HG03520 (cell line): ENCODE measurements at regions not wholly inside any gene's neighbourhood (a gene's known extent, or its start where the extent isn't known, plus 50 kb on each side); places are given as distances from the start of the nearest gene placed in this dataset.
"Not testable (repeated sequence)": the region's sequence is repeated elsewhere in the genome, so short reads cannot be mapped to it uniquely, and the experiment has no call there.

Experiments used
- ATAC-seq: cut with Tn5 transposase; IDR thresholded peaks from one replicate; pipeline ENCODE4 v1.9.1; 2021; ENCODE audit warnings: mild to moderate bottlenecking, moderate library complexity; ENCODE audit not compliant: unreplicated experiment

DNA sequence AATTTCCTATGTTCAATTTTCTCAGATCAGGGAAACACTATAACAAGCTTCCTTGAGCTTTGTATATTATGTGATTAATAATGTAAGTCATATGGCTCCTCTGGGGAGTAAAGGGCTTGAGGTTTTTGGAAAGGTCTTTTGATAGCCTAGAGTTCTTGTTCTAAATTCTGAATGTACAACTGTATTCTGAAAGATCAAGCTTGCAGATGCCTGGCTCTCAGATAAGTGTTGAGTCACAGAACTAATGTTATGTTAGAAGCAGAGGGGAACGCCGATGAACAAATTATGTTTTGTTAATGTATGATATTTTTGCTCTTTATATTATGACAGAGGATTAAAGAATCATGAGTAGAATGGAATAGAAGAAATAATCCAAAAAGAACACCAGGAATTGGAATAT is 170.1 kb downstream of the RPRM start:
- no peak for ATAC-seq

DNA sequence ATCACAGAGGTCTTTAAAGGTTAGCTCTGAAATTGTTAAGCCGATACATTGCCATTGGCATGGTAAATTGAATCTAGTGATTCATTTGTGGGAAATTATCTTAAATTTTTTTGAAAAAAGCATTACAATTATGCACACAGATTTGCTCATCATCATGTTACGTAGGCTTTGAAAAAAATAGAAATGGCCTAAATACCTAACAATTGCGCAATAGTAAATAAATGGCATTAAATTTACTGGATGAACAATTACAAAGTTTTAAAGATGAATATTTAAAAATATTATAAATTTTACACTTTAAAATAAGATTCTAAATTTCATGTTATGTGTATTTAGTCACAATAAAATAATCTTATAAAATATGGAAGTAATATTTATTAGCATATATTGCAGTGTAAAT is 171.3 kb downstream of the RPRM start:
- no peak for ATAC-seq

DNA sequence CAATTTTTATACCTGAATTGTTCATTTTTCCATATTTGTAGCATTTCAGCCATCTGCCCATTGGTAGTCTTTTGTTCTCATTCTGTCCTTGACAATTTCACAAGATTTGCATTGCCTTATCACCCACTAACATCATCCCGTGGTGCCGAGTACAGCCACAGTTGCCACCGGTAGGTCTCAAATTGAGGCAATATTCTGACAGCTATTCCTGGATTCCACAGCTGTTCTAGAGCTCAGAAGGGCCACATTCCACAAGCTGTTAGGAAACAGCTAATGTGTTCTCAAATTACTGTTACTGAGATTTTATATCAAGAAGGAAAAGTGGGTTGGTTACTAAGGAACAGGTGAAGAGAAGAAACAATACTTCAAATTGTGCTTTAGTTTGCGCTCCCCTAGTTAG is 178.8 kb downstream of the RPRM start:
- no peak for ATAC-seq

DNA sequence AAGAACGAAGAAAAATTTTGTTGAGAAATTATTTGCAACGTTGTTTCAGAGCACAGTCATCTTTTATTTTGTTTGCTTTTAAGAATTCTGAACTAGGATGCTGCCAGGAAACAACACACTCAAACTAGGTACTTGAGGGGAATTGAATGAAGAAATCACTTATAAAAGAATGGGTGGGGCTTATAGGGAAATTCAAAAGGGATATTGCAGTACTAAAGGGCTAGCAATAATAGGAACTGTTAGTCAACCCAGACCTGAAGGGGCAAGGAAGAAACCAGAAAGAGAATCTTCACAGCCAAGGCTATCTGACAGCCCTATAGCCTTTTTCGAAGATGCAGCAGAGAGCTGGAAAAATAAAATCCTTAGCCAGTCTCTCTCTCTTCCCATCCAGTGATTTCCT is 179.3 kb downstream of the RPRM start:
- no peak for ATAC-seq

DNA sequence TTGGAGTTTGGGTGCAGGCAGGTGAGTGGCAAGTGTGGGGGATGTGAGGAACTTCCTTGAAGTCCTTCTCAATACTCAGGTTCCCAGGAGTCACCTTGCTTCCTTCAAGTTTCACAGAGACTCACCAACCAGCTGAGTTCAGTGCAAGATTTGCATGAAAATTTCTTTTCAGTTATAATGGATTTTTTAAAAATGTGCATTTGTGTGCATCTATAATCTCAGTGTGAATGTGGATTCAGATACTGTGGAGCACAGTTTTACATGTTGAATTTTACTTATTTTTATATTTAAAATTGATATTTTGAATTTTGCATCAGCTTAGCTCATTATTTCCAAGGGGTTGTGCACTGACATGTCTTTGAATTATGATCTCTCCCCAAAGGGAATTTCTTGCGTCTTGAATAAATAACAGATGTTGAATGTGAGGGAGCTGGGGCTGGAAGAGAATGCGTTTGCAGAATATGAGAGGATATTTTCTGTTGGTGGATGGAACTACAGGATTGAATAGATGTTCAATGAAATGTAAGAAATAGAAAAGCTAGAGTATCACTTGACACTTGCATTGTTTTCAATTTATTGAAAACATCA is 184.3 kb downstream of the RPRM start:
- ATAC-seq: no peak

DNA sequence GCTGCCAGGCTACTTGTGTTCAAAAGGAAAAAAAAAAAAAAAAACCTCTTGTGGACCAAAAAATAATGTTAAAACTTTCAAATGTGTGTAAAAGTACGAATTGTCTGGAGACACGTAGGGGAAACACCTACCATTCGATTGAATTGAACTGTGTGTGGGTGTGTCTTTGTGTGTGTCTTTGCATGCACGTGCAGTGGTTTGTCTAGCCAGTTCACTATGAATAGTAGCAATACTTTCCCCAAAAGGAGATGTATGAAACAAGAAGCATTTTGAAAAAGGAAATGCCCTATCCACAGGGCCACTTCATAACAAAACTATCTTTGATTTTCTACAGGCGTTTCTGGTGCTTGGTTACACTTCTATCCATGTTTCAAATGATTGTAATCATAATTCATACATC is 186.8 kb downstream of the RPRM start:
- ATAC-seq: no peak

DNA sequence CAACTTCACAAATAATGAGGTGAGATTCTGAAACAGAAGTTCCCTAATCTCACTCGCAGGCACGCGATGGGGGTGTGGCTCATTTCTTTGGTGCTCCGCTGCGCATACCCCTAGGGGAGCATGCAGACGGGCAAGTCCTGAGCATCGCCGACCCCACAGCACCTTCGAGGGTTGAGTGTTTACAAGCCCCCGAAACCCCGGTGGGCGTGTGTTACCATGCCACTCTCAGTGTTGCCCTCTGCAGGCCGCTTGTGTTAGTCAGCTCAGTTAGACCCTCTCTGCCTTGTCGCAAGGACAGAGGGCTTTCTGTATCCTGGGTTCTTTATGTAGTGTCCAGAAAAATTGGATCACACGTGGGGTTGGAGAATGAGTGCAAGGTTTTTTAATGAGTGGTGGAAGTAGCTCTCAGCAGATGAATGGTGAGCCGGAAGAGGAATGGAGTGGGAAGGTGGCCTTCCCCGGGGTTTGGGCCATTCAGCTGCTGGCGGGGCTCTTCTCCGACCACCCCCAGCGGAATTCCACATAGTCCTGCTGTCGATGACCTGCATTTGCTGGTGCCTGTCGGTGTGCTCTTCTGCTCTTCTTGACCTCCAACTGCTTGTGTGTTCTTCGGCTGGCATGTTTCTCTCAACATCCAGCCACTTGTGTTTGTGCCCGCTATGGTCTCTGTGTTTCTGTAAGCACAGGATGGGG is 191.3 kb downstream of the RPRM start:
- peak; percentile 50 for ATAC-seq

DNA sequence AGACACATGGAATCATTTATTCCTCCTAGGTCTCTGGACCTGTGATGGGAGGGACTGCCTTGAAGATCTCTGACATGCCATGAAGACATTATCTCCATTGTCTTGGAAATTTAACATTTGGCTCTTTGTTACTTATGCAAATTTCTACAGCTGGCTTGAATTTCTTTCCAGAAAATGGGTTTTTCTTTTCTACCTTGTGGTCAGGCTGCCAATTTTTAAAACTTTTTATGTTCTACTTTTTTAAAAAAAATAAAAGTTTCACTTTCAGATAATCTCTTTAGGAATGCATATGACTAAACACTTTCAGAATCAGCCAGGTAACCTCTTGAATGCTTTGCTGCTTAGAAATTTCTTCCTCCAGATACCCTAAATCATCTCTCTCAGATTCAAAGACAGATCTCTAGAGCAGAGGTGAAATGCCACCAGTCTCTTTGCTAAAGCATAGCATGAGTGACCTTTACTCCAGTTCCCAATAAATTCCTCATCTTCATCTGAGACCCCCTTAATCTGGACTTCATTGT is 209.6 kb downstream of the RPRM start:
- ATAC-seq: peak; percentile 43

DNA sequence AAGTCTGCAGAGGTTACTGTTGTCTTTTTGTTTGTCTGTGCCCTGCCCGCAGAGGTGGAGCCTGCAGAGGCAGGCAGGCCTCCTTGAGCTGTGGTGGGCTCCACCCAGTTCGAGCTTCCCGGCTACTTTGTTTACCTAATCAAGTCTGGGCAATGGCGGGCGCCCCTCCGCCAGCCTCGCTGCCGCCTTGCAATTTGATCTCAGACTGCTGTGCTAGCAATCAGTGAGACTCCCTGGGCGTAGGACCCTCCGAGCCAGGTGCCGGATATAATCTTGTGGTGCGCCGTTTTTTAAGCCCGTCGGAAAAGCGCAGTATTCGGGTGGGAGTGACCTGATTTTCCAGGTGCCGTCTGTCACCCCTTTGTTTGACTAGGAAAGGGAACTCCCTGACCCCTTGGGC is 221.7 kb downstream of the RPRM start:
- ATAC-seq: not testable (repeated sequence)

DNA sequence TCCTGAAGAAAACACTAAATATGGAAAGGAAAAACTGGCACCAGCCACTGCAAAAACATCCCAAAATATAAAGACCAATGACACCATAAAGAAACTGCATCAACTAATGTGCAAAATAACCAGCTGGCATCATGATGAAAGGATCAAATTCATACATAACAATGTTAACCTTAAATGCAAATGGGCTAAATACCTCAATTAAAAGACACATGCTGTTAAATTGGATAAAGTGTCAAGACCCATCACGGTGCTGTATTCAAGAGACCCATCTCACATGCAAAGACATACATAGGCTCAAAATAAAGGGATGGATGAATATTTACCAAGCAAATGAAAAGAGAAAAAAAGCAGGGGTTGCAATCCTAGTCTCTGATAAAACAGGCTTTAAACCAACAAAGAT is 231.9 kb downstream of the RPRM start:
- ATAC-seq: not testable (repeated sequence)

DNA sequence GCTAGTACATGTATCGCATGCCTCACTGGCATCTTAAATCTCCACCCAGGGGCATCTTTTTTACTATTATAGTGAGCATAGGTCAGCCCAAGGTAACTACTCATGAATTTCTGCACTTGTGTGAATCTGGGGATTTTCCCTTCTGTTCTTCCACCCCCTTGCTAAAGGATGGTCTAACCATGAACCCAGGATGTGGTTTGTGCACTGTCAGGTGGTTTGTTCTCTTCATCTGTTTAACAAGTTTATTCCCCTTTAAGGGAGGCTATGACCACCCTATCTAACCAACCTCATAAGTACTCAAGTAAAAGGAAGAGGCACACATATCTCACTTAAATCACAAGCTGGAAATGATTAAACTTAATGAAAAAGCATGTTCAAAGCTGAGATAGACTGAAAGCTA is 243.0 kb downstream of the RPRM start:
- peak; percentile 91 for ATAC-seq

DNA sequence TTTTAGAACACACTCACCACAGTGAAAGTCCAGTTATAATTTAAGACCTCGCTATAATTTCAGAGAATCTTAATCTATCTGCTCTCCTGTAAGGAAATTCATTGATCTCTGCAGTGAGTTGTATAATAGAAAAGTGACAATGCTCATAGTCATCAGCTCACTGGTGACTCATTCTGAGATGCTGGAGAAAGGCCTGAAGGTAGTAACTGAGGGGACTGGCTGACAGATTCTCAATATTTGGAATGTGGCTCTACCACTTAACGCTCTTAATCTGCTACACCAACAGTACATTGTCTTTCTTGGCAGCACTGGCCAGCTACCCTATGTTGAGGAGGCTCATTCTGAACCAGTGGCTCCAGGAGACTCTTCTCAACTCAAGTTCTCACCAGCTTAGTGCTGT is 246.1 kb downstream of the RPRM start:
- no peak for ATAC-seq

DNA sequence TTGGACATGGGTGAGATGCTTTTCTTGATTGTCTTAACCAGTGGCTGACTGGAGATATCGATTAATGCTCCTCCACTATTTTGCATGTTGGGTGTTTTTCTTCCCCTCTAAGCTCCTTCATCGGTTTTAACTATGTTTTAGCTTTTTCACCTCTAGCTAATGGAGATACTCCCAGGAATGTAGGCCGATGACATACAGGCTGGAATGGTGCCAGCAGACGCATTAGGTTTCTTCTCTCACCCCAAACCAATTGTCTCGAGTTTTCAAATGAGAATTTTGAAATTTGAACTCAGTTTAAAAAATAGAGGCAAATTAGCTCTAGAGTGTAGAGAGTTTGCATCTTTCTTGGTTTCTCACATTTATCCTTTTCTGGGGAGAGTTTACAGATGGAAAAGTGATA is 247.6 kb downstream of the RPRM start:
- ATAC-seq: no peak

DNA sequence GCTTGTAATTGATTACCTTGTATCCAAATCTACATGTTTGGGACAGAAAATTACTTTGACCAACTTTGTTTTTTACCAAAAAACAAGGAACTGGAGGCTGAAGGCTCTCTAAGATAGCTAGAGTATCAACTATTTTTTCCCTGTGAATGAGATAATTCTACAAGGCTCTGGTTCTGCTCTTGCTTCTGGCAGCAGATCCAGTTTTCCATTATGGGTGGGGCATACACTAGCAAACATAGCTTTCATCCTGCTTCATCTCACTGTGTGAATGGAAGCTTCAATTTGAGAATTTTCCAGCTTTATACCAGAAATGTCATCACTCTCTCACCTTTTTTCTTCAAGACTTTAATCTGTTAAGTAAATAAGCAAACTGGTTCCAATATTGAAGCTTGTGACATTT is 249.7 kb downstream of the RPRM start:
- ATAC-seq: no peak

DNA sequence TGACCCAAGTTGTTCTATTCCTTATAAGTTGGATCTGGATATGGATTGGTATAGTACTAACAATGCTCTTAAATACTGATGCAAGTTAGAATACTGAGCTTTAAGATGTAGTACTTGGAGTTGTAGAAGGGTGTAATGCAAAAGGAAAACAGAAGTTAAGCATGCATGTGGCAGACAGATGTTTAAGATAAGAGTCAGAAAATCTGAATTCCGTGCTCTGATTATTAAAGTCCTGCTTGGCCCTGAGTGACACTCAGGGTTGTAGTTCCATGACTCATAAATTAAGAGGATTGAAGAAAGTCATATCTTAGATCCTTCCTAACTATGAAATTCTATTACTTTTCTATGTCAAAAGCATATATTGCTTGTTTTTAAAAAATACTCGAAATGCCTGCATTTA is 250.6 kb downstream of the RPRM start:
- ATAC-seq: no peak

DNA sequence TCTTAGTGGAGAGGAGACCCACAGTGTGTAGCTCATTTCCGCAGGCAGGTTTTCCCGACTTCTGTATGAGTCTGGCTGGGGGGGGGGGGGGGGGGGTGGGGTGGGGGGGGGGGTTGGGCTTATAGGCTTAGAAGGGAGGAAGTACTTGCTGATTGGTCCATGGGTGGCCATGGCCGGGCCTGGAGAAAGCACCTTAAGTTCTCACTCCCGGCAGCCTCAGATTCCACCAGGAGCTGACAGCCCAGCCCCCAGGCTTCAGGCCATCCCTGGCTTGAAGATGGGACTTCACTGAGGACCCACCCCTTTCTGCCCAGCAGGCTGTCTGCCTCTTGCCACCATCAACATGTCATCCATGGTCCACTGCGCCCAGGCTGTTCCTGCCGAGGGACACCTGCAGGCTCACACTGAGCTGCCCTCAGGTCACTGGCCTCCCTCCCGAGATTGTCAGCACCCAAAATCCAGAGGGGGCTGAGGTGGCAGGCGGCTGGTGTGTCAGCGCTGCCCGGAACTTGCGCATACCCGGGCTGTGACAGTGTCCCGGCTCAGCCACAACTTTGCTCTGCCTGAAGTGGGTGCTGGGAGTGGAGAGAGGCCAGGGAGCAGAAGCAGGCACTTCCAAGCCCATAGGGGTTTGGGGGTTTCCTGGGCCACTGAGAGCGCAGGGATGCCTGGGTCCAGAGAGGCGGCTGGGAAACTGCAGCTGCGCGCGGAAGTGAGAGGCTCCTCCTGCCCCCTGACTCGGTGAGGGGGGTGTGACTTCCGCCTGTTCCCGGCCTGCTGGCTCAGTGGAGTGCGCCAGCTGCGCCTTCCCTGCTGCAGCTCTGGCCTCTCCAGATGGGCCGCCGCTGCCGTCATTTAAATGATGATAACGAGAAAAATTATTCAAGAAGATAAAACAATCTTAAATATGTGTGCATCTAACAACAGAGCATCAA is 256.1 kb downstream of the RPRM start:
- no peak for ATAC-seq

DNA sequence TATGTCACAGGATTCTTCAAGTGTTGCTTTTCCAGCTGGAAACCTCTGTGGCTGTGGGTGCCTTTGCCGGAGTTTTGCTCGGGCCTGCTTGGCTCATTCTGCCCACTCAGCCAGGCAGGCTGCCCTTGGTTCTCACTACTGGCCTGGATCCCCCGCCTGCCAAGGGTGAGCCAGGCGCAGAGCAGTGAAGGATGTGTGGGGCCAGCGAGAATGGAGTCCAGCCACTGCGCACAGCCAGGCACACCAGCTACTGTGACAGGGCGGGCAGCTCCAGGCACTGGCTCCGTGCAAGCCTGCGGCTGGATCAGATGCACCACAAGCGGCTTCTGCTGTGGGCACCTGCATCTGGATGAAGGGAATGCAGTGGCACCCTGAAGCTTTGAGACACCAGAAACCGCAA is 257.1 kb downstream of the RPRM start:
- ATAC-seq: no peak

DNA sequence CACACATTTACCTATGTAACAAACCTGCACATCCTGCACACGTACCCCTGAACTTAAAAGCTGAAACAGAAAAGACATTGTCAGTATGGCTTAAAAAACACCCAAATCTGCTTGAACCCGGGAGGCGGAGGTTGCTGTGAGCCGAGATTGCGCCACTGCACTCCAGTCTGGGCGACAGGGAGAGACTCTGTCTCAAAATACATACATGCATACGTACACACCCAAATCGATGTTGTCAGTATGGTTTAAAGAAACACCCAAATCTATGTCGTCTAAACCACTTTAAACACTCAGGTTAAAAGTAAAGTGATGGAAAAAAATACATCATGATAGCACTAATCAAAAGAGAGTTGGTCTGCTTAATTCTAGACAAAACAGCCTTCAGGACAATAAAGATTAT is 257.5 kb downstream of the RPRM start:
- ATAC-seq: no peak

DNA sequence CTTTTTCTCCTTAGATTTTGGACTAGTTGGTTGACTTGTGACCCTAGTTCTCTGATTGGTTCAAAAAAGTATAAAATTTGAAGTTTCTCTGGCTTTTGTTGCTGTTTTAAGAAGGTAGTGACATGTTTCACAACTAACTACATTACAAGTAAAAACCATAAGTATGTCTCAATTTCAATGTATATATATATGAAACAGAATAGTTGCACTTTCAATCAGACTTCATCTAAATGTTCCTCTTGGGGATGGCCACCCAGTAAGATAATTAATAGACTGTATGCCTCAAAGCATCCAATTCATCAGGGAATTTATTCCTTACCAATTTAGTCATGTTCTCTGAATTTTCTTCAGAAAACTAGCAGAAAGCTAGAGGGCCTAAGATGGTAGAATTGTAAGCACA is 259.7 kb downstream of the RPRM start:
- no peak for ATAC-seq

DNA sequence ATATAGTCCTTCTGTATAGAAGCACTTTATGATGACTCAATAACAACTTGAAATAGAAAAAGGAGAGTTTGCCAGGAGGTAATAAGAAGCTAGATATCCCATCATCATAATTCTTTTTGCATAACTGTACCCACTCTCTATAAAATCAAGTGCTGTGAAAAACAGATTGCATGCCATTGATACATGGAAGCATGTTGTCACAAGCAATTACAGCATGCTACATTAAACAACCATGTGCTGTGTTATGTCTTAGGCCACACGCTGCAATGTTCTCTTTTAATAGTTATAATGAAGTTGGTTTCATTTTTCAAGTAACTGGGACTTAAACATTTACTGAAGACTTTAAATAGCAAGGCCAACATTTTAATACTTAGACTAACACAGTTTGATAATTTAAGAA is 264.2 kb downstream of the RPRM start:
- ATAC-seq: no peak

DNA sequence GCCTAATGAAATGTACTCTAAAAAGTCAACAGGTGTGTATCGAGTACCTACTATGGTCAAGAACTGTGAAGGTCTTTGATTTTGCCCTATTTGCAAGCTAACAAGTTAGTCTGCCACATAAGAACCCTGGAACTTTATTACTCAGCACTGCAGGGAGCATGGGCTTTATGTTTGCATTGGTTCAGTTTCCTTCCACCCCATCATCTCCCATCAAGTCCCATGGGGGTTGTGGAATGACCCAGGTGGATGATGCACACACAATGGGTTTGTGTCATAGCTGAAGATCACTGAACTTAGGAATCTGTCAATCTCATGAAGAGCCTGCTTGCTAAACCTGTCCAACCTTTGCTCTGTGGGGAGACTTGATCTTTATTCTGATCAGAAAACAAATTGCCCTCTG is 265.5 kb downstream of the RPRM start:
- ATAC-seq: no peak
